UCSD-AML1 (cell line): ENCODE measurements at regions not wholly inside any gene's neighbourhood (a gene's known extent, or its start where the extent isn't known, plus 50 kb on each side); places are given as distances from the start of the nearest gene placed in this dataset.
"Not testable (repeated sequence)": the region's sequence is repeated elsewhere in the genome, so short reads cannot be mapped to it uniquely, and the experiment has no call there.

Experiments
- DNase-seq: peaks from one replicate; lab custom pipeline; 2025; ENCODE audit not compliant: unreplicated experiment; lab: John Stamatoyannopoulos, UW

- DNase-seq, result no peak
These were observed 88.8 kb downstream of the CD24 start for GRCh38 chr6:106885679-106886078.

DNA sequence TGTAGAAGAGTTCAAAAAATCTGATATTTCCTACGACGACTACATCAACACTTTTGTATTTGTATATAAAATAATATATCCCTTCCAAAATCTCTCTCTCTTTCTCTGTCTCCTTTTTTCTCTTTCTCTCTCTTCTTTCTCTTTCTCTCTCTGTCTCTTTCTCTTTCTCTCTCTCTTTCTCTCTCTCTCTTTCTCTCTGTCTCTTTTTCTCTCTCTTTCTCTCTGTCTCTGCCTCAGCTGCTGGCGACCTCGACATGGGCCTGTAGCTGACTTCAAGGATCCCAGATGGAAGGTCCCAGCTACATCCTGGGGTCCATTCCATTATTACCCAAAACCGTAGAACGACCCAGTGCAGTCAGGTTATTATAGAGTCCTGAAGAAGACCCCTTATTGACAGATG is 90.0 kb downstream of the CD24 start:
- DNase-seq, result no peak

DNA sequence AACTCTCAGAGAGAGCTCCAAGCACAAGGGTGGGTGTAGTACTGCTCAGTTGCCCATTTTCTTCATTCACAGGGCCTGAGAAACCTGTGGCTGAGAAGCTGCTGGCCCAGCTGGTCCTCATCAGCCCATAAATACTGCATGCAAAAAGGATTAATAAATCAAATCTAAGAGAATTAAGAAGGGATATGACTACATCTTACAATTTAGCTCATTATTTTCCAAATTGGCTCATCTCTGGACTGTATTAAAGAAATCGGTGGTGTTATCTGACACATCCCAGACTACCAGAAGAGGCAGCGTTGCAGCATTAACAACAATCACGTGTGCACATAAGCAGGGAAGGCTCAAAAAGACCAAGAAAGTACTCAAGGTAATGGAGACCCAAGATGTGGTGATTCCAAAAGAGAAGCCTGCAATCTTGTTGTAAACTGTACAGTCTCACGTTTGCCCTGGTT is 90.7 kb downstream of the CD24 start:
- DNase-seq, result no peak

DNA sequence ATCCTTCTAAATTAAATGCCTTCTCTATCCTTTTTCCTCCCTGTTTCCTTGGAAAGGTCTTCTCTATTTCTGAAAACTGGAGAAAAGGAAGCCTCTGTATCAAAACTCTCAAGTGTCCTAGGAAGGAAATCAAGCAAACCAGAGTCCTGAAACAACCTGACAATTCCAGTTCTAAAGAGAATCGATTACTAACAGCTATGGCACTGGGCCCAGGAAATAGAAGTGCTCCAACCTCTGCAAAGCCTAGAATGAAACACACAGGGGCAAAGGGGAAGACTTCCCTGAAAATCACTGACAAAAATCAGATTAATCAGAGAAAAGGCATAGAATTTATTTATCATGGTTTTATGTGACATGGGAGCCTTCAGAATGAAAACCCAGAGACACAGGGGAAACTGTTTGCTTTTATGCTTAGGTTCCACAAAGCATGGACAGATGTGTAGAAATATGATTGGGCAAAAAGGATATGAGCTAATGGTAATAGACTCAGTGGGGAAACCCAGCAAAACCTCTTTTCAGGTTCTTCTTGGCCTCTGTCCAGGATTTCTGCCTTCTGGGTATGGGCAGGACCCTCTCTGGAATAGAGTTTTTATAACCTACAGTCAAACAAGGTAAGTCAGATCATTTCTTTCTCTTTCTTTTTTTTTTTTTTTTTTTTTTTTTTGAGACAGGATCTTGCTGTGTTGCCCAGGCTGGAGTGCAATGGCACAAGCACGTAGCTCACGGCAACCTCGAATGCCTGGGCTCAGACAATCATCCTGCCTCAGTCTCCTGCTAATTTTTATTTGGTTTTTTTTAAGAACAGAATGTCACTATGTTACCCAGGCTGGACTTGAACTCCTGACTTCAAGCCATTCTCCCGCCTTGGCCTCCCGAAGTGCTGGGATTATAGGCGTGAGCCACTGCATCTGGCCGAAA is 91.7 kb downstream of the CD24 start:
- DNase-seq, result no peak

DNA sequence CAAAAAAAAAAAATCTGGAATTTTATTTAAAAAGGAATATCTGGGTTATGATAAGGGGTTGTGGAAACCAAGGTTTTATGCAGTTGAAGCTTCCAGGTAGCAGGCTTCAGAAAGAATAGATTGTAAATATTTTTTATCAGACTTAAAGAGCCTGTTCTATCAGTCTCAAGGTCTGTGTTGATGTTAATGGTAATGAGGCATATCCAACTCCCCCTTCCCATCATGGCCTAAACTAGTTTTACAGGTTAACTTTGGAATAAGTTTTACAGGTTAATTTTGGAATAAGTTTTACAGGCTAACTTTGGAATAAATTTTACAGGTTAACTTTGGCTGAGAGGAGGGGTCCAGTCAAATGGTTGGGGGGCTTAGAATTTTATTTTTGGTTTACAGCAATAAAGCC is 92.4 kb downstream of the CD24 start:
- DNase-seq, result no peak

DNA sequence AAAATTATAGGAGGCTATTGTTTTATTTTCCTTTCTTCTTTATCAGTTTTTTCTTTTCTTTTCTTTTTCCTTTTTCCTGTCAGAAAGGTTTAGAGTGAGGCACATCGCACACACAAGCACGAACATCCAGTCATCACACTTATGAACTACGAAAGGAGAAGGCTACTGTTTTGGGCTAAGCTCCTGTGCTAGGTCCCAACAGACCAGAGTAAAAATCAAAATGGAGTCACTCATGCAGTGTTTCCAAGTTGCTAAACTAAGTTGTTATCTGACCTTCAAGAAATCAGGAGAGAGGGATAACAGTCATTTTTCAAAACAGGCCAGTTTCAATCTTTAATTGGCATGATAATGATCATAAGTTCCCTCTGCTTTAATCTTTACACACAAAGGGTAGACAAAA is 93.6 kb downstream of the CD24 start:
- DNase-seq, result no peak

DNA sequence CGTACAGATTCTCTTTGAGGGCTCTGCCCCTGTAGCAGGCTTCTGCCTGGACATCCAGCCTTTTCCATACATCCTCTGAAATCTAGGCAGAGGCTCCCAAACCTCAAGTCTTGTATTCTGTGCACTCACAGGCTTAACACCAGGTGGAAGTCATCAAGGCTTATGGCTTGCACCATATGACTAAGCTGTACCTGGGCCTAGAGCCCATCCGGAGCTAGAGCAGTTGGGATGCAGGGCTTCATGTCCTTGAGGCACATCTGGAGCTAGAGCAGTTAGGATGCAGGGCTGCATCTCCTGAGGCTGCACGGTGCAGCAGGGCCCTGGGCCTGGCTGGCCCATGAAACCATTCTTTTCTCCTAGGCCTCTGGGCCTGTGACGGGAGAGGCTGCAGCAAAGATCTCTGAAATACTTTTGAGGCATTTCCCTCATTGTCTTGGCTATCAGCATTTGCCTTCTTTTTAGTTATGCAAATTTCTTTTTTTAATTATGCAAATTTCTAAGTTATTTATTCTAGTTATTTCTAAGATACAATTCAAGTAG is 98.7 kb downstream of the CD24 start:
- DNase-seq, result no peak

- no peak for DNase-seq
These were observed 100.0 kb downstream of the CD24 start for GRCh38 chr6:106874481-106874880.

DNA sequence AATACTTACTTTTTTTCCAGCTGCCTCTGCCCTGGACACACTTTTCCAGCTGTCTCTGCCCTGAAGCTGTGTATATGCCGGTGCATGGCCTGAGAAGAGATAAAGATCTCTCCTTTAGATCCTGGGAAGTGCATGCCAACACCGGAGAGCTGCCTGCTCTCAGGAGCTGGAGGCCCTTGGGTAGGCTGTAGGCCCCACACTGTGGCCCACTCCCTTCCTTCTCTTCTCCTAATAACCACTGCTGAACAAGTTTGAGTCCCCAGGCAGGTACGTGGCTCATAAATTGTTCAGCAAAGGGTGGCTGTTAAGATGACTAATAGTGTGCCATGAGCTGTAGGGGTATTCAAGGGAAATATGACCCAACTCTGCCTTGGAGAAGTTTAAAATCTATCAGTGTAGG is 102.5 kb downstream of the CD24 start:
- DNase-seq, result no peak

- DNase-seq, result no peak
These were observed 103.5 kb downstream of the CD24 start for GRCh38 chr6:106870824-106871717.

DNA sequence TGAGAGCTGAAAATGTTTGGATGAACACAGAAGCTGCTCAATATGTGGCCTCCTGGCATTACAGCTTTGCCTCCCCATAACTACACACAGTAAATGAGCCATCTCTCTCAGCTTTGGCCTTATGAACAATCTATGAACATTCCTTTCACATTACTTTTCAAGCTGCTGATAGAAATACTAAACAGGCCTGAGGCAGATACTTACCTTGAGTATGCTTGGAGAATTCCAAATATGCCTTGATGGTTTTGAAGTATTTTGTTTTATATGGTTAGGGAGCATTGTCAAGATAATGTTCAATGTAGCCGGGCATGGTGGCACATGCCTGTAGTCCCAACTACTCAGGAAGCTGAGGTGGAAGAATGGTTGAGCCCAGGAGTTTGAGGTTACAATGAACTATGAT is 104.5 kb downstream of the CD24 start:
- DNase-seq, result no peak

DNA sequence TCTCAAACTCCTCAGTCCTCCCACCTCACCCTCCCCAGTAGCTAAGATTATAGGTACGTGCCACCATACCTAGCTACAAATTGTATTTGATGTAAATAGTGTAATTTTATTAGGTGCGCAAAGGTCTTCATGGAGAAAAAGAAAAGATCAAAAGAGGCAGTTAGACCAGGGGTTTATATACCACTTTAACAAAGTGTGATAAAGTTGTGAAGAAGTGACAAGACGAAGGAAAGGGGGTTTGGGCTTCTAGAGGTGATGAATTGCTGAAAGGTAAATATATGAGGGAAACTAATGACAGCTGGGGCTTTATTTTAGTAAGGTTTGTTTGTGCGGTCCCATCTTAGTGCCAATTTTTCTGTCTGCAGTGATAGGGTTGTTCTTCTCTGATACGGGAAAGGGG is 105.3 kb downstream of the CD24 start:
- DNase-seq, result no peak

DNA sequence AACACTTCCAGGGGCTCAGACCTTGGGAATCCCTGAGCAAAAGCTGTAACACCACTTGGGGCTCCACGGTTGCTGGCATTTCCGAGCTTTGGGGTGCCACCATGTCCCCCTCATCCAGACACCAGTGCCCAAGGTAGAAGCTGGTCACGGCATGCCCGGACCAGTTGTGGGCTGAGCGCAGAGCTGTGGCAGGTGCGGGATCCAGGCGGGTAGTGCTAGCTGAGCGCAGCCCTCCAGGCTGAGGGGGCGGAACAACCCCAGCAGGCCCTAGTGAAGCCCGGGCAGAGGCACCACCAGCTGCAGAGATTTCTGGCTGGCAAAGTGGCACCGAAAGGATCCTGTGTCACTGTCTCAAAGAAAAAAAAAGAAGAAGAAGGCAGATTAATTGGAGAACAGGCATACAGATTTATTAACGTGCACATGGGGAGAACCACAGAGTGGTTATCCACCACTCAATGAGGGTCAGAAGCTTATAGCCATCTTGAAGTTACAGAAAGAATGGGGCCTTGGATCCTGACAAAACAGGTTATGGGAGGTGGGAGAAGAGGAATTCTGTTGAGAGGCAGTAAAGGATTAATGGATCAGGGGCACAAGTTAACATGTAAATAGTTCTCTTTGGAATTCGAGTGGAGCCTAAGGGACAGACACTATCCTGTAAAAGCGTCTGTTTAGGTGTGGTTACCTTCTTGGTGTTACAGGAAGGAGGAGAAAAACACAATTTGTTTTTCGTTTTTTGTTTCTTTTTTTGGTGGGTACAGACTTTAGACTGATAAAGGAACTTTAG is 107.5 kb downstream of the CD24 start:
- no peak for DNase-seq

- no peak for DNase-seq
These were observed 111.7 kb downstream of the CD24 start for GRCh38 chr6:106862858-106863257.

- DNase-seq, result no peak
These were observed 113.6 kb downstream of the CD24 start for GRCh38 chr6:106860940-106861339.

DNA sequence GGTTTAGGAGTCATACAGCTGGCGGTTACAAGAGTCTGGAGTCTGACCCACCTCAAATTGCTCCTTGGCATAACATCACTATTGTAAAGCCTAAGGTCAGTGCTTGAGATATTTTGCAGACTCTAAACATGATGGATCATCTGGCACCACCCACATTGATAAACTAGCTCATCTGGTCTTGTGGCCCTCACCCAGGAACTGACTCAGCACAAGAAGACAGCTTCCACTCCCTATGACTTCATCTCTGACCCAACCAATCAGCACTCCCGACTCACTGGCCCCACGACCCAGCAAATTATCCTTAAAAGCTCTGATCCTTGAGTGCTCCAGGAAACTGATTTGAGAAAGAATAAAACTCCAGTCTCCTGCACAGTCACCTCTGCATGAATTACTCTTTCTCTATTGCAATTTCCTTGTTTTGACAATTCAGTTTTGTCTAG is 115.9 kb downstream of the CD24 start:
- DNase-seq, result no peak

- DNase-seq, result no peak
These were observed 116.5 kb downstream of the CD24 start for GRCh38 chr6:106857771-106858652.

DNA sequence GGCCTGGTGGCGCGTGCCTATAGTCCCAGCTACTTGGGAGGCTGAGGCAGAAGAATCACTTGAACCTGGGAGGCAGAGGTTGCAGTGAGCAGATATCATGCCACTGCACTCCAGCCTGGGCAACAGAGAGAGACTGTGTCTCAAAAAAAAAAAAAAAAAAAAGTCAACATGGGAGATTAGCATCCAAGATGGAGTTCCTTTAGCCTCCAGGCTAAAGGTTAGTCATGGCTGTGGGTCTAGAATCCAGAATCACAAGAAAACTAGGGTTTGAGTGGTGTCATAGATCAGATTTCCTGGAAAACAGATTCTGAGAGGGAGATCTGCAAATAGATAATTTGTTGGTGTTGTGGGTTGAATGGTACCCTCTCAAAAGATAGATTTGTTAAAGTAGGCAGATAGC is 117.2 kb downstream of the CD24 start:
- not testable (repeated sequence) for DNase-seq

- no peak for DNase-seq
These were observed 118.2 kb downstream of the CD24 start for GRCh38 chr6:106856227-106856874.
